ENCODE measurements at regions not wholly inside any gene's neighbourhood (a gene's known extent, or its start where the extent isn't known, plus 50 kb on each side); places are given as distances from the start of the nearest gene placed in this dataset.

DNA sequence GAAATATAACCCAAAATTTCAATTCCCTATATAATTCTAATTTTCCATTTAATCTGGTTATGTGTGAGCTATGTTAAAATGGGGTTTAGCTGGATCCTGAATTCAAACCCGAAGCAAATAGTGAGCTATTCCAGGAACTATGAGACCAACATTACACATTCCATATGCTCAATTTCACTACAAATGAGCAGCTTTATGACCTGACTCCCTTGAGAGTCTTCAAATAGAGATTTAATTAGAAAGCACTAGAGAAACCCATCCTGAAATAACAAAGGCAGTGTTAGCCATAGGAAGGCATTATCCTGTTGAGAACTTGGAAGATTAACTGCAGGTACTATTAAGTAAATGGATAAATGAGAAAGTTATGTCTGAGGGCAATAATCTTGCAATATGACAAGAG is 890.0 kb downstream of the GRM8 start:
- TF ChIP-seq, protein P1, sequence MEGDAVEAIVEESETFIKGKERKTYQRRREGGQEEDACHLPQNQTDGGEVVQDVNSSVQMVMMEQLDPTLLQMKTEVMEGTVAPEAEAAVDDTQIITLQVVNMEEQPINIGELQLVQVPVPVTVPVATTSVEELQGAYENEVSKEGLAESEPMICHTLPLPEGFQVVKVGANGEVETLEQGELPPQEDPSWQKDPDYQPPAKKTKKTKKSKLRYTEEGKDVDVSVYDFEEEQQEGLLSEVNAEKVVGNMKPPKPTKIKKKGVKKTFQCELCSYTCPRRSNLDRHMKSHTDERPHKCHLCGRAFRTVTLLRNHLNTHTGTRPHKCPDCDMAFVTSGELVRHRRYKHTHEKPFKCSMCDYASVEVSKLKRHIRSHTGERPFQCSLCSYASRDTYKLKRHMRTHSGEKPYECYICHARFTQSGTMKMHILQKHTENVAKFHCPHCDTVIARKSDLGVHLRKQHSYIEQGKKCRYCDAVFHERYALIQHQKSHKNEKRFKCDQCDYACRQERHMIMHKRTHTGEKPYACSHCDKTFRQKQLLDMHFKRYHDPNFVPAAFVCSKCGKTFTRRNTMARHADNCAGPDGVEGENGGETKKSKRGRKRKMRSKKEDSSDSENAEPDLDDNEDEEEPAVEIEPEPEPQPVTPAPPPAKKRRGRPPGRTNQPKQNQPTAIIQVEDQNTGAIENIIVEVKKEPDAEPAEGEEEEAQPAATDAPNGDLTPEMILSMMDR (IDR thresholded peaks at IDR 0.05): no peak
- no peak for TF ChIP-seq EZH2 (IDR thresholded peaks at IDR 0.05)
